ENCODE measurements at regions not wholly inside any gene's neighbourhood (a gene's known extent, or its start where the extent isn't known, plus 50 kb on each side); places are given as distances from the start of the nearest gene placed in this dataset.

- TF ChIP-seq CTCF (IDR thresholded peaks at IDR 0.05) (no peak), POLR2A (IDR thresholded peaks at IDR 0.05) (no peak), EP300 (IDR thresholded peaks at IDR 0.05) (no peak), POLR2AphosphoS5 (IDR thresholded peaks at IDR 0.05) (no peak)
Measured at GRCh38 chr1:199727682-199728081, 299.8 kb upstream of the NR5A2 start.

All from suprapubic skin (tissue), 4 donors.